ENCODE measurements at regions not wholly inside any gene's neighbourhood (a gene's known extent, or its start where the extent isn't known, plus 50 kb on each side); places are given as distances from the start of the nearest gene placed in this dataset.

GRCh38 chr4:188341428-188341827, 202.2 kb downstream of the TRIML1 start:
- TF ChIP-seq, protein P1, sequence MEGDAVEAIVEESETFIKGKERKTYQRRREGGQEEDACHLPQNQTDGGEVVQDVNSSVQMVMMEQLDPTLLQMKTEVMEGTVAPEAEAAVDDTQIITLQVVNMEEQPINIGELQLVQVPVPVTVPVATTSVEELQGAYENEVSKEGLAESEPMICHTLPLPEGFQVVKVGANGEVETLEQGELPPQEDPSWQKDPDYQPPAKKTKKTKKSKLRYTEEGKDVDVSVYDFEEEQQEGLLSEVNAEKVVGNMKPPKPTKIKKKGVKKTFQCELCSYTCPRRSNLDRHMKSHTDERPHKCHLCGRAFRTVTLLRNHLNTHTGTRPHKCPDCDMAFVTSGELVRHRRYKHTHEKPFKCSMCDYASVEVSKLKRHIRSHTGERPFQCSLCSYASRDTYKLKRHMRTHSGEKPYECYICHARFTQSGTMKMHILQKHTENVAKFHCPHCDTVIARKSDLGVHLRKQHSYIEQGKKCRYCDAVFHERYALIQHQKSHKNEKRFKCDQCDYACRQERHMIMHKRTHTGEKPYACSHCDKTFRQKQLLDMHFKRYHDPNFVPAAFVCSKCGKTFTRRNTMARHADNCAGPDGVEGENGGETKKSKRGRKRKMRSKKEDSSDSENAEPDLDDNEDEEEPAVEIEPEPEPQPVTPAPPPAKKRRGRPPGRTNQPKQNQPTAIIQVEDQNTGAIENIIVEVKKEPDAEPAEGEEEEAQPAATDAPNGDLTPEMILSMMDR (IDR thresholded peaks at IDR 0.05 in 8 of 11, conservative IDR thresholded peaks at IDR 0.05 in 3 of 11) = no peak
- no peak for TF ChIP-seq POLR2A (IDR thresholded peaks at IDR 0.05)

Data from spleen (tissue), 7 donors.